Fibroblast of the aortic adventitia (primary cell): ENCODE measurements at regions not wholly inside any gene's neighbourhood (a gene's known extent, or its start where the extent isn't known, plus 50 kb on each side); places are given as distances from the start of the nearest gene placed in this dataset.
"Not testable (repeated sequence)": the region's sequence is repeated elsewhere in the genome, so short reads cannot be mapped to it uniquely, and the experiment has no call there.

Source experiments
- DNase-seq: peaks from one replicate; pipeline ENCODE4 v3.0.0-alpha.2; 2010; ENCODE audit warnings: low read depth
- H3K4me3 ChIP-seq: 2 replicates; pipeline ENCODE4 v1.5.1; 2011; ENCODE audit warnings: low read depth, mild to moderate bottlenecking, control low read depth, low read length, moderate library complexity
- CTCF ChIP-seq: IDR thresholded peaks from 2 replicates; pipeline ENCODE4 v1.5.1; 2011; ENCODE audit warnings: mild to moderate bottlenecking, low read length, control low read depth, inconsistent platforms; ENCODE audit not compliant: insufficient read depth

DNA sequence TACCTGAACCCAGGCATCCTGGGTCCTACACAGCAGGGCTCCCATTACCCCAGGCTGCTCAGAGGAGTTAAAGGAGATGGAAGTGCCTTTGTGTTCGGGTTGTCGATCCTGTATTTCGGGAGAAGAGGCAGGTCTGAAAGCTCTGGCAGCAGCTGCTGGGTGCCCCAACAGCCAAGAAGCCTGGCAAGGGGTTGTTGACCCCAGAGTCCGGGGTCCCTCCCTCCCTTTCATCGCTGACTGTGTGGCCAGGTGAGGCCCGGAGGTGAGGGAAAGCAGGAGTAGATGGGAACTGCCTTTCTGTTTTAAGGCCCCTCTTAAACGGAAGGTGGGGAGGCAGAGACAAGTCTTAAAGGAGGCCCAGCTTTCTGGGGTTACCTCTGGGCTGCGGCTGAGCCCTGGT lies 106.0 kb upstream of the SYT13 start:
- DNase-seq, result no peak
- no peak for TF ChIP-seq CTCF
- no peak overlapping the region for H3K4me3 ChIP-seq

DNA sequence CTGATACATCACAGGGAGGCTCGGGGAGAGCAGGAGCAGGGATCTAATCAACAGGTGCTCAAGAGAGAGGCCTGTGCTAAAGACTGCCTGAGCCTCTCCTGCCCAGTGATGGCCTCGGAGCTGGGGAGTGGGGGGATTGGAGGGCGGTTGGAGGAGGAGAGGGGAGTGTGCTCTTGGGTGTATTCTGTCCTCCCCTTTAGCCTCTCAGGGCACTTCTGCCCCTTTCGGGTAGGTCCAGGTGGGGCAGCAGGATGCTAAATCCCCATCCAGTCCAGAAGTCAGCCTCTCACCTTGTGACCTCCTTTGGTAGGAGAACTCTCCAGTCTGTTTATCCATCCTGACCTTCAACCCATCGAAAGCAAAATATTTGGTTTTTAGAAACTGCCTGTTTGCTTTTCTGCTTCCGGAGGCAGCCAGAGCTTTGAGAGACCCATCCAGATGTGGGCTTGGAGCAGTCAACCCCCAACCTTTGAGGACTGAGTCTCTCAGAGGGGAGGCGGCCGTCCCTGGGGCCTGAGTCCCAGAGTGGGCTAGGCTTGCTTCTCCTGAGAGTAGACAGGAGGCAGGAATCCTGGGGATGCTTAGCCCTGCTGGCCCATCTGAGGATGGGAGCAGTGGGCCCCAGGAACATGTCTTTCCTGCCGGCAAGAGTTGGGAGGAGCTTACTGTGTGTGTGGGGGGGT lies 105.2 kb upstream of the SYT13 start:
- no peak overlapping the region for H3K4me3 ChIP-seq
- TF ChIP-seq CTCF, result no peak
- DNase-seq, result no peak

DNA sequence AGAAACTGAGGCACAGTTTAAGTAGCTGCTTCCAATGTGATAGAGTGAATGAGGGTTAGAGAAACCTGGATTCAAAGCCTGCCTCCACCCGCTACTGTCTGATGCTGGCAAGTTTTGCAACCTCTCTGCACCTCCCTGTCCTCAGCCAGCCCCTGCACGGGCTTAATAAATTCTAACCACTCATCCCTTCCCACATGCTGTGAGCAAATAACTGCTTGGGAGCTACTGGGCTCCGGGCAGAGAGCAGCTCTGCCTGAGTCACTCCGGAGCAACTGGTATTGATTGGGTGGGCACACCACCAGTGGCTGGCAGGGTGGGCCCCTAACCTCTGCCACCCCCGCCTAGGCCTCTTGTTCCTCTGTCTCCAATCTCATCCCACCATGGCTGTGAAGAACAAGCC lies 104.3 kb upstream of the SYT13 start:
- no peak for TF ChIP-seq CTCF
- DNase-seq, result no peak
- no peak overlapping the region for H3K4me3 ChIP-seq

DNA sequence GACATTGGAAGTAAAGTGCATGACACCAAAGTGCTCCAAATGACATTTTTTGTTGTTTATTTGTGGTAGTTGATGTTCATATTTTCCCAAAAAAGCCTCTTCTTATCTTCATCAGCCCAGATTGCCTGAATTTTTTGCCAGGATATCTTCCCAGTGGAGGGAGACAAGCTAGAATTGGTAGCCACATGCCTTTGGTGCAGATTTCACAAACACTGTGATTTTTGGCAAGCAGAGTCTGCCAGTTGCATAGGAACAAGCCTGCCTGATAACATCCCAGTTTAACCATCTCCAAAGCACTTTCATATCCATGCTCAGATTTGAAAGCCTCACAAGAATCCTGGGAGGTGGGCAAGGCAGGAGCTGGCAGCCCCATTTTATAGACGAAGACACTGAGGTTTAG lies 102.3 kb upstream of the SYT13 start:
- TF ChIP-seq CTCF, result no peak
- DNase-seq, result peak; percentile 49
- no peak overlapping the region for H3K4me3 ChIP-seq

DNA sequence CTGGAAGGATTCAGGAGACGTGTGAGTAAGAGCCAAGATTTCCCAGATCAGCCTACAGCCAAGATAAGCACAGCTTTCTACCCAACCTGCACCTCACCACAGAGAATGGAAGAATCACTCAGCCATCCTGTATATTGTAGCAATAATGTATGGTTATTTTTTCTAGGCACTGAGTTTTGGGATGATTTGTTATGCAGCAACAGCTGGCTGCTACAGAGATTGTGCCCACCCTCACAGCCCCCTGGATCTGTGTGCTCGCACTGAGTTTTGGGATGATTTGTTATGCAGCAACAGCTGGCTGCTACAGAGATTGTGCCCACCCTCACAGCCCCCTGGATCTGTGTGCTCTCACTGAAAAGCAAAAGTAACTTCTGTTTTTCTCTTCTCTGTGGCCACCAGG lies 101.7 kb upstream of the SYT13 start:
- DNase-seq, H3K4me3 ChIP-seq: not testable (repeated sequence)

DNA sequence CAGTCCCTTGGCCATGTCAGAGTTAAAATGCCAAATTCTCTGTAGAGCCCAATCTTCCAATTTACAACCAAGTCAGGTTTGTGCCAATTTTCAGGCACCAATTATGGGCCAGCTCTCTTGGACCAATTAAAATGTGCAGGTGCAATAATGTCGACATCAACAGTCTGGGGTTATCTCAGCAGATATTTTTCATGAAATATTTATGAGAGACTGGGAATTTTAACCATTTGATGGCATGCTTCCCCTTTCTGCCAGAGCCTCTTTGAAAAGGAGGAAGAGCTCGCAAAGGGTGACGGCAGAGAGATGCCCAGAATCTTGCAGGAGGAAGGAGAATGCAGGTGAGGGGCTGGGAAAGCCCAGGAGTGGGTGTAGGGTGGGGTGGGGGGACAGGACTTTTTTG lies 100.8 kb upstream of the SYT13 start:
- H3K4me3 ChIP-seq, result no peak overlapping the region
- TF ChIP-seq CTCF, result no peak
- DNase-seq, result no peak

GRCh38 chr11:45385844-45386243 lies 99.7 kb upstream of the SYT13 start:
- DNase-seq, result no peak
- TF ChIP-seq CTCF, result no peak
- no peak overlapping the region for H3K4me3 ChIP-seq
